ENCODE measurements at regions not wholly inside any gene's neighbourhood (a gene's known extent, or its start where the extent isn't known, plus 50 kb on each side); places are given as distances from the start of the nearest gene placed in this dataset.
"Not testable (repeated sequence)": the region's sequence is repeated elsewhere in the genome, so short reads cannot be mapped to it uniquely, and the experiment has no call there.

GRCh38 chr2:107093426-107093957 lies 207.5 kb upstream of the ST6GAL2 start:
- ATAC-seq (no peak), DNase-seq (ENCODE audit: low spot score in 2 of 2) (no peak)
- Mint-ChIP-seq H3K27ac (no peak overlapping the region), H3K36me3 (peaks cover 4% of the 10 kb centered on the region), H3K9me3 (peaks cover 15% of the 10 kb centered on the region), H3K4me3 (no peak overlapping the region), H3K4me1 (no peaks in the 10 kb centered on the region)

GRCh38 chr2:107094450-107094986 lies 208.6 kb upstream of the ST6GAL2 start:
- DNase-seq (ENCODE audit: low spot score in 2 of 2): no peak
- H3K36me3 Mint-ChIP-seq: peaks cover 4% of the 10 kb centered on the region
- H3K9me3 Mint-ChIP-seq: peaks cover 13% of the 10 kb centered on the region
- no peak overlapping the region for H3K27ac Mint-ChIP-seq
- no peak for ATAC-seq
- no peaks in the 10 kb centered on the region for H3K4me1 Mint-ChIP-seq
- no peak overlapping the region for H3K4me3 Mint-ChIP-seq

GRCh38 chr2:107102176-107102575 lies 216.2 kb upstream of the ST6GAL2 start:
- ATAC-seq (no peak), DNase-seq (ENCODE audit: low spot score in 2 of 2) (no peak)
- Mint-ChIP-seq H3K4me3 (no peak overlapping the region), H3K9me3 (peaks cover 19% of the 10 kb centered on the region), H3K36me3 (no peaks in the 10 kb centered on the region), H3K27ac (no peak overlapping the region), H3K4me1 (no peaks in the 10 kb centered on the region)

DNA sequence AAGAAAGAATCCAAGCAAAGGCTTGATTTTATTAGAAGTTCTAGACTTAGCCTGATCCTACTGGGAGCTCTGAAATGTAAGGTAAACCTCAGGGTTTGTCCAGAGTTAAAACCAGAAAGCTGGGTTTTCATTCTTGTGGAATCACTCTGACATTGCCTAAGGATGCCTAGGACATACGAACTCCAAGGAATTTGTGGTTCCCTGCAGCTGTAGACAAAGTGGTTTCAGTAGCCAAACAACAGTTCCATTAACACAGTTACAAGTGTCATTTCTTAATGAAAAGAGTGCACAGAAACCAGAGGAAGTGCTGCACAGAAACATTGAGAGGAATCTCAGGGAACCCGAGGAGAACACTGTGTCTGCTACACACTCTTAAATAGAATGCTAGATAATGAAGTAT lies 221.4 kb upstream of the ST6GAL2 start:
- no peaks in the 10 kb centered on the region for H3K36me3 Mint-ChIP-seq
- no peak for ATAC-seq
- H3K9me3 Mint-ChIP-seq: peaks cover 17% of the 10 kb centered on the region
- H3K4me1 Mint-ChIP-seq: no peaks in the 10 kb centered on the region
- no peak overlapping the region for H3K27ac Mint-ChIP-seq
- DNase-seq (ENCODE audit: low spot score in 2 of 2): no peak
- no peak overlapping the region for H3K4me3 Mint-ChIP-seq

DNA sequence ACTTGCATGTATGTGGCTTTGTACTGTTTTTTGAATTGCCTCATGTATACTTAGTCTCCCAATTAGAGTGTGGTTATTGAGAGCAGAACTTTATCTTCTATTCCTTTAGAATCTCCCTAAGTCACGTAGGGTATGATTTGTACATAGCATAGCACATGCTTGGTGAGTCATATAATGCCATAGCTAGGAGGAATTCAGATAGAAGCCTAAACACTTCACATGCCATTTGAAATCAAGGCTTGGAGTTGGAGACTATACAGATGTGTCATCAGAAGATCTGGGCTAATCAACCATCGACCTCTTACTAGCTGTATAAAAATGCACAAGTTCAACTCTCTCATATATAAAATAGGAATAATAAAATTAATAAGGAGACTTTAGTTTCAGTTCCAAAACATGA lies 222.6 kb upstream of the ST6GAL2 start:
- ATAC-seq: no peak
- Mint-ChIP-seq H3K36me3 (no peaks in the 10 kb centered on the region), H3K27ac (no peak overlapping the region), H3K4me1 (no peaks in the 10 kb centered on the region), H3K9me3 (peaks cover 14% of the 10 kb centered on the region), H3K4me3 (no peak overlapping the region)
- DNase-seq (ENCODE audit: low spot score in 2 of 2): no peak

DNA sequence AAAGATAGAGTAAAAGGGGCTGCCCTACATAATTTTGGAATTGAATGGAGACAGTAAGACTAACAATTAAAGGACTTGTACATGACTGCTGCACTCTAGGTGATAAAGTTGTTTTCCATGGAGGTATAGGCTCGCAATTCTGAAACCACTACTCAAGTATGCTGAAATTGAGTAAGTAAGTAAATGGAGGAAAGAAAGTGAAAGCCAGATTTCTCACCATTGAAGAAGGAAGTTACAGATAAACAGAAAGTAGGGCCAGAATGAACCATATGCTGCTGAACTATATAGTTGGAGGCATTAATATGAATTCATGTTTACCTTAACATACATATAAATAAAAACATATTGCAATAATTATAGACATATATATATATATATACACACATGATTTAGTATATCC lies 225.7 kb upstream of the ST6GAL2 start:
- H3K4me1 Mint-ChIP-seq: no peaks in the 10 kb centered on the region
- H3K4me3 Mint-ChIP-seq: no peak overlapping the region
- H3K36me3 Mint-ChIP-seq: no peaks in the 10 kb centered on the region
- peaks cover 5% of the 10 kb centered on the region for H3K9me3 Mint-ChIP-seq
- no peak overlapping the region for H3K27ac Mint-ChIP-seq
- DNase-seq (ENCODE audit: low spot score in 2 of 2): no peak
- no peak for ATAC-seq

DNA sequence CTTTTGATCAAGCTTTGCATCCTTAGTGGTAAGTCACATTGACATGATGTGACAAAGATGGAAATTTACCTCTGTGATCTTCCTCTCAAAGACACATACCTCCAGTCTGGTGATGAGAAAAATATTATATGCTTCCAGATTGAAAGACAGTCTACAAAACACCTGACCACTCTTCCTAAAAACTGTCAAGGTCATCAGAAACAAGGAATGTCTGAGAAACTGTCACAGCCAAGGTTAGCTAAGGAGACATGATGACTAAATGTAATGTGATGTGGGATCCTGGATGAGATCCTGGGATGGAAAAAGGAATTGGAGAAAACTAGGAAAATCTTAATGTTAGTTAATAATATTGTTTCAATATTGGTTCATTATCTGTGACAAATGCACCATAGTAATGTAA lies 226.6 kb upstream of the ST6GAL2 start:
- DNase-seq (ENCODE audit: low spot score in 2 of 2): no peak
- no peak for ATAC-seq
- peaks cover 7% of the 10 kb centered on the region for H3K9me3 Mint-ChIP-seq
- no peaks in the 10 kb centered on the region for H3K4me1 Mint-ChIP-seq
- no peaks in the 10 kb centered on the region for H3K36me3 Mint-ChIP-seq
- H3K27ac Mint-ChIP-seq: no peak overlapping the region
- H3K4me3 Mint-ChIP-seq: no peak overlapping the region

- no peaks in the 10 kb centered on the region for H3K9me3 Mint-ChIP-seq
- no peak overlapping the region for H3K27ac Mint-ChIP-seq
- H3K4me1 Mint-ChIP-seq: no peaks in the 10 kb centered on the region
- no peaks in the 10 kb centered on the region for H3K36me3 Mint-ChIP-seq
- DNase-seq (ENCODE audit: low spot score in 2 of 2) (no peak), ATAC-seq (no peak)
- H3K4me3 Mint-ChIP-seq: no peak overlapping the region
These were observed 242.4 kb upstream of the ST6GAL2 start for GRCh38 chr2:107128381-107128780.

GRCh38 chr2:107132070-107132469 lies 246.1 kb upstream of the ST6GAL2 start:
- DNase-seq (ENCODE audit: low spot score in 2 of 2) (no peak), ATAC-seq (no peak)
- no peak overlapping the region for H3K27ac Mint-ChIP-seq
- H3K4me1 Mint-ChIP-seq: no peaks in the 10 kb centered on the region
- H3K9me3 Mint-ChIP-seq: peaks cover 3% of the 10 kb centered on the region
- no peak overlapping the region for H3K4me3 Mint-ChIP-seq
- H3K36me3 Mint-ChIP-seq: no peaks in the 10 kb centered on the region

- Mint-ChIP-seq H3K4me3 (no peak overlapping the region), H3K4me1 (no peaks in the 10 kb centered on the region), H3K9me3 (peaks cover 7% of the 10 kb centered on the region), H3K36me3 (no peaks in the 10 kb centered on the region), H3K27ac (no peak overlapping the region)
- DNase-seq (ENCODE audit: low spot score in 2 of 2): no peak
- no peak for ATAC-seq
These were observed 246.8 kb upstream of the ST6GAL2 start for GRCh38 chr2:107132746-107133145.

- H3K36me3 Mint-ChIP-seq: no peaks in the 10 kb centered on the region
- DNase-seq (ENCODE audit: low spot score in 2 of 2): no peak
- no peak for ATAC-seq
- H3K4me3 Mint-ChIP-seq: no peak overlapping the region
- H3K9me3 Mint-ChIP-seq: peaks cover 7% of the 10 kb centered on the region
- no peaks in the 10 kb centered on the region for H3K4me1 Mint-ChIP-seq
- H3K27ac Mint-ChIP-seq: no peak overlapping the region
These were observed 247.4 kb upstream of the ST6GAL2 start for GRCh38 chr2:107133412-107133811.

DNA sequence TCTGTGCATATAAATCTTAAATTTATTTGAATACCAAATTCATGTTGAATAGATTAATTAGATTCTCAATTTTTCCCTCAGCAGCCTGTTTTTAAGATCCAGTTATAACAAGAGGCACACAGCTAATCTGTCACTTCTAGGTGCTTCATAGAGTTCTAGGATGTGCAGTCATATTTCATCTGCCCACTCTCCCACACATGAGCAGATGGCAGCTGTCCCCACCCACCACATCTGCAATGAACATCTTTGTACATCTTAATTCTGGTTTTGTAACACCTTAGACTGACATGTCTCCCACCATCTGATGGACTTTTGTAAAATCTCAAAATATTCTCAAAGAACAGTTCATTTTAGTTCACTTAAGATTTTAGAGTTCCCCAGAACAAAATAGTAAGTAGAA lies 250.8 kb upstream of the ST6GAL2 start:
- DNase-seq (ENCODE audit: low spot score in 2 of 2): no peak
- no peak for ATAC-seq
- no peak overlapping the region for H3K4me3 Mint-ChIP-seq
- H3K27ac Mint-ChIP-seq: no peak overlapping the region
- H3K9me3 Mint-ChIP-seq: peaks cover 11% of the 10 kb centered on the region
- H3K4me1 Mint-ChIP-seq: no peaks in the 10 kb centered on the region
- H3K36me3 Mint-ChIP-seq: no peaks in the 10 kb centered on the region

GRCh38 chr2:107137706-107138105 lies 251.7 kb upstream of the ST6GAL2 start:
- no peak for DNase-seq (ENCODE audit: low spot score in 2 of 2)
- H3K9me3 Mint-ChIP-seq: peaks cover 11% of the 10 kb centered on the region
- no peak for ATAC-seq
- no peak overlapping the region for H3K27ac Mint-ChIP-seq
- no peaks in the 10 kb centered on the region for H3K36me3 Mint-ChIP-seq
- no peaks in the 10 kb centered on the region for H3K4me1 Mint-ChIP-seq
- no peak overlapping the region for H3K4me3 Mint-ChIP-seq

DNA sequence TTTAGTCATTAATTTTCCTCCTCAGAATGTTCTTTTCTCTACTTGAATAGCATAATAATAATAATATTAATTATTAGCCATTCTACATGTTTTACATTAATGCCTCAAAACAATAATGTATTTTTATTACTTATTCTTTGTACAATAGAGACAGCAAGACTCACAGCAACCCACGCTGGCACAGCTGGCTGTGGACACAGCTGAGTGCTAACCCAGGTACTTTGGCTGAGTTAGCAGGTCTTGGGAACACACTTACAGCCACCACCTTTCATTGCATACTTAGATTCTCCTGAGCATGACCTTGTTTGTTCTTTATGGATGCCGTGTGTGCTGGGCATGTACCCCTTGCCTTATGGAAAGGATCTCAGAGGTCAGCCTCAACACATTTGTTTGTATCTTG lies 260.2 kb upstream of the ST6GAL2 start:
- Mint-ChIP-seq H3K27ac (no peak overlapping the region), H3K36me3 (no peaks in the 10 kb centered on the region), H3K4me1 (no peaks in the 10 kb centered on the region), H3K9me3 (peaks cover 5% of the 10 kb centered on the region), H3K4me3 (no peak overlapping the region)
- DNase-seq (ENCODE audit: low spot score in 2 of 2) (no peak), ATAC-seq (no peak)

DNA sequence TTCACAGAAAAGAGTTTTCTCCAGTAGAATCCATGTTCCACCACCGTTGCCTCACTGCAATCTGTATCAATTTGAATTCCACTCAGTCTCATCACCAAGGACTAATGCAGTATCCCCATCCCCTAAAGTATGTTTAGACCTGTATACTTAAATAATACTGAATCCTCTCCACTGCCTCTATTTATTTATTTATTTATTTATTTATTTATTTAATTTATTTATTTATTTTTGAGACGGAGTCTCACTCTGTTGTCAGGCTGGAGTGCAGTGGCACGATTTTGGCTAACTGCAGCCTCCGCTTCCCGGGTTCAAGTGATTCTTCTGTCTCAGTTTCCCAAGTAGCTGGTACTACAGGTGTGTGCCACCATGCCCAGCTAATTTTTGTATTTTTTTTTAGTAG lies 260.7 kb upstream of the ST6GAL2 start:
- not testable (repeated sequence) for H3K27ac Mint-ChIP-seq; H3K4me1 Mint-ChIP-seq; ATAC-seq; DNase-seq (ENCODE audit: low spot score in 2 of 2); H3K4me3 Mint-ChIP-seq; H3K9me3 Mint-ChIP-seq; H3K36me3 Mint-ChIP-seq

DNA sequence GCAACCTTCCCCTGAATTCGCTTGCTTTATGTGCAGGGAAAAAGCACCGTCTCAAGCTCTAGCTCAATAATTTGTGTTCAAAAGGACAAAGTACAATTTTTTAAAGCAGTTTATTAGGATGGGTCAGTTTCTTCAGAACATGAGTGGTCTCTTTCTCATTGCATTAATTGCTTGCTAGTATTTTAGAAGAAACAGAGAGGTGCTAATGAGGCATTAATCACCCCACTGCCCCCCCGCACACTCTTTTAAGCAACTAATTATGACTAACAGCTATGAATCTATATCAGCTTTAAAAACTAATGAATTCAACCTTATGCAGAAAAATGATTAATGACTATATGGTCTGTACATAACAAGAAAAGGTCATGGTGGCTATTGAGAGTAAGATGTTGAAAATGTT lies 262.1 kb upstream of the ST6GAL2 start:
- H3K4me3 Mint-ChIP-seq: no peak overlapping the region
- peaks cover 5% of the 10 kb centered on the region for H3K9me3 Mint-ChIP-seq
- H3K4me1 Mint-ChIP-seq: no peaks in the 10 kb centered on the region
- ATAC-seq (no peak), DNase-seq (ENCODE audit: low spot score in 2 of 2) (no peak)
- H3K27ac Mint-ChIP-seq: no peak overlapping the region
- no peaks in the 10 kb centered on the region for H3K36me3 Mint-ChIP-seq

DNA sequence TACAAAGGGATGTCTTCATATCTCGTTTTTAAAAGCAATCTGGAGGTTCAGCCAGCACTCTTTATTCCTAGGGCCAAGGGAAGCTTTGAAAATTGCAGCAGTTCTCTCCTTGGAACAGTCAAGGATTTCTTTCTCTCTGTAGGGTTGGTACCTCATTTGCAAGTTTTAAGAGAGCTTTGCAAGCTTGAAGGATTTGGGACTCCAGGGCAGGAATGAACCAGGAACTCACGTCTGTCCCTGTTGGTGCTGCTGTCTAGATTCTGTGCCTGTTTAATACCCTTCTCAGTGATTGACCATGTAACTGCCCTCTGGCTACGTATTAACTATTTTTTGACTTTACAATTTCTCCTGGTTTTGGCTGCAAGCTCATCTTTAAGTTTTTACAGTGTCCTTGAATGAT lies 262.5 kb upstream of the ST6GAL2 start:
- no peak overlapping the region for H3K27ac Mint-ChIP-seq
- ATAC-seq: no peak
- no peaks in the 10 kb centered on the region for H3K36me3 Mint-ChIP-seq
- H3K4me1 Mint-ChIP-seq: no peaks in the 10 kb centered on the region
- no peak for DNase-seq (ENCODE audit: low spot score in 2 of 2)
- H3K9me3 Mint-ChIP-seq: peaks cover 5% of the 10 kb centered on the region
- no peak overlapping the region for H3K4me3 Mint-ChIP-seq

Data from stimulated activated effector memory CD8-positive, alpha-beta T cell treated with anti-CD3 and anti-CD28 coated beads, Interleukin-12 subunit alpha, Interleukin-12 subunit beta, amount 100 ng/mL, for 72 hours (primary cell).